H9 (cell line): ENCODE measurements at regions not wholly inside any gene's neighbourhood (a gene's known extent, or its start where the extent isn't known, plus 50 kb on each side); places are given as distances from the start of the nearest gene placed in this dataset.

ENCODE experiments used
- DNase-seq: peaks from one replicate; pipeline ENCODE4 v3.0.0-alpha.2; 2017
- H2AFZ ChIP-seq: one replicate; pipeline ENCODE4 v1.6.1; 2013; ENCODE audit warnings: mild to moderate bottlenecking, low read length, control low read depth, moderate library complexity
- H2AK5ac ChIP-seq: 2 replicates; pipeline ENCODE4 v1.6.1; 2013; ENCODE audit warnings: low read length, control low read depth, mixed read lengths; ENCODE audit not compliant: insufficient read length
- H2BK120ac ChIP-seq: one replicate; pipeline ENCODE4 v1.6.1; 2013; ENCODE audit warnings: low read depth, mild to moderate bottlenecking, low read length, control low read depth, inconsistent platforms; ENCODE audit not compliant: poor library complexity, severe bottlenecking
- H2BK12ac ChIP-seq: 2 replicates; pipeline ENCODE4 v1.6.1; 2013; ENCODE audit warnings: low read length, control low read depth, mixed read lengths, low read depth; ENCODE audit not compliant: insufficient read length
- H2BK15ac ChIP-seq: 2 replicates; pipeline ENCODE4 v1.6.1; 2013; ENCODE audit warnings: low read depth, low read length, control low read depth
- H2BK20ac ChIP-seq: one replicate; pipeline ENCODE4 v1.6.1; 2013; ENCODE audit warnings: low read depth, mild to moderate bottlenecking, low read length, control low read depth, inconsistent platforms; ENCODE audit not compliant: poor library complexity, severe bottlenecking
- H2BK5ac ChIP-seq: 2 replicates; pipeline ENCODE4 v1.6.1; 2013; ENCODE audit warnings: low read length, control low read depth, mixed read lengths; ENCODE audit not compliant: insufficient read length
- H3K14ac ChIP-seq: 2 replicates; pipeline ENCODE4 v1.6.1; 2013; ENCODE audit warnings: low read length, control low read depth; ENCODE audit not compliant: insufficient read depth
- H3K18ac ChIP-seq: 2 replicates; pipeline ENCODE4 v1.6.1; 2013; ENCODE audit warnings: low read depth, mild to moderate bottlenecking, mixed read lengths, low read length, control low read depth; ENCODE audit not compliant: insufficient read length
- H3K23ac ChIP-seq: 2 replicates; pipeline ENCODE4 v1.6.1; 2013; ENCODE audit warnings: low read length, control low read depth, mixed read lengths, low read depth; ENCODE audit not compliant: insufficient read length
- H3K23me2 ChIP-seq: 2 replicates; pipeline ENCODE4 v1.6.1; 2013; ENCODE audit warnings: low read depth, mild to moderate bottlenecking, mixed read lengths, low read length, control low read depth; ENCODE audit not compliant: insufficient read length, poor library complexity, severe bottlenecking
- H3K27ac ChIP-seq: 2 replicates; pipeline ENCODE4 v1.5.1; 2013; ENCODE audit warnings: low read length, control low read depth, mixed read lengths, low read depth; ENCODE audit not compliant: insufficient read length
- H3K27me3 ChIP-seq: 2 replicates; pipeline ENCODE4 v1.6.1; 2013; ENCODE audit warnings: low read length, control low read depth, inconsistent platforms; ENCODE audit not compliant: insufficient read depth
- H3K4ac ChIP-seq: 2 replicates; pipeline ENCODE4 v1.6.1; 2013; ENCODE audit warnings: low read depth, mild to moderate bottlenecking, control low read depth, inconsistent platforms, low read length, moderate library complexity
- H3K4me1 ChIP-seq: 2 replicates; pipeline ENCODE4 v1.6.1; 2013; ENCODE audit warnings: low read length, control low read depth, inconsistent platforms; ENCODE audit not compliant: insufficient read depth
- H3K4me2 ChIP-seq: 2 replicates; pipeline ENCODE4 v1.6.1; 2013; ENCODE audit warnings: low read length, control low read depth, mixed read lengths; ENCODE audit not compliant: insufficient read length, insufficient read depth
- H3K56ac ChIP-seq: 2 replicates; pipeline ENCODE4 v1.6.1; 2013; ENCODE audit warnings: low read depth, mild to moderate bottlenecking, mixed read lengths, low read length, control low read depth; ENCODE audit not compliant: insufficient read length
- H3K79me1 ChIP-seq: 2 replicates; pipeline ENCODE4 v1.6.1; 2013; ENCODE audit warnings: low read depth, mild to moderate bottlenecking, moderate library complexity, low read length, control low read depth, inconsistent platforms; ENCODE audit not compliant: insufficient read depth, poor library complexity, severe bottlenecking
- H3K79me2 ChIP-seq: 2 replicates; pipeline ENCODE4 v1.6.1; 2013; ENCODE audit warnings: low read length, control low read depth, inconsistent platforms; ENCODE audit not compliant: insufficient read depth
- H3K9ac ChIP-seq: 2 replicates; pipeline ENCODE4 v1.6.1; 2013; ENCODE audit warnings: low read length, control low read depth, mixed read lengths; ENCODE audit not compliant: insufficient read length; ENCODE audit errors: extremely low read depth
- H3K9me3 ChIP-seq: one replicate; pipeline ENCODE4 v1.6.1; 2013; ENCODE audit warnings: low read depth, low read length, inconsistent platforms; ENCODE audit not compliant: control insufficient read depth
- H3T11ph ChIP-seq: one replicate; pipeline ENCODE4 v1.6.1; 2013; ENCODE audit warnings: mild to moderate bottlenecking, low read length, control low read depth, inconsistent platforms
- H4K20me1 ChIP-seq: one replicate; pipeline ENCODE4 v1.6.1; 2013; ENCODE audit not compliant: control insufficient read depth, insufficient read length, insufficient read depth
- H4K5ac ChIP-seq: 2 replicates; pipeline ENCODE4 v1.6.1; 2013; ENCODE audit warnings: low read depth, mild to moderate bottlenecking, mixed read lengths, low read length, control low read depth; ENCODE audit not compliant: insufficient read length
- H4K8ac ChIP-seq: replicated peaks from 2 replicates; pipeline ENCODE4 v1.6.1; 2013; ENCODE audit warnings: low read length, control low read depth, mixed read lengths, low read depth; ENCODE audit not compliant: insufficient read length
- H4K91ac ChIP-seq: 2 replicates; pipeline ENCODE4 v1.6.1; 2013; ENCODE audit warnings: low read depth, mild to moderate bottlenecking, moderate library complexity, mixed read lengths, low read length, control low read depth; ENCODE audit not compliant: insufficient read length
- H3K27ac Mint-ChIP-seq, 3 experiments: 2 replicates in 2 of 3; 3 replicates in 1 of 3; pipeline ENCODE4 v1.8.0; 2020 to 2021; ENCODE audit warnings: mixed read lengths in 3 of 3, mild to moderate bottlenecking in 1 of 3, moderate library complexity in 1 of 3
- H3K27me3 Mint-ChIP-seq: 2 replicates; pipeline ENCODE4 v1.8.0; 2021; ENCODE audit warnings: low read depth, mild to moderate bottlenecking, moderate library complexity, mixed read lengths
- H3K36me3 Mint-ChIP-seq, 3 experiments: 2 replicates in 2 of 3; 3 replicates in 1 of 3; pipeline ENCODE4 v1.8.0; 2020 to 2021; ENCODE audit warnings: low read depth in 3 of 3, mixed read lengths in 3 of 3; ENCODE audit not compliant: insufficient read depth in 1 of 3
- H3K4me1 Mint-ChIP-seq, 2 experiments: 2 replicates each; pipeline ENCODE4 v1.8.0; 2020; ENCODE audit warnings: mixed read lengths in 2 of 2
- H3K4me3 Mint-ChIP-seq, 2 experiments: 2 replicates in 1 of 2; 3 replicates in 1 of 2; pipeline ENCODE4 v1.8.0; 2020 to 2021; ENCODE audit warnings: mild to moderate bottlenecking in 2 of 2, mixed read lengths in 2 of 2, moderate library complexity in 1 of 2
- H3K9me3 Mint-ChIP-seq, 2 experiments: 2 replicates in 1 of 2; 3 replicates in 1 of 2; pipeline ENCODE4 v1.8.0; 2020; ENCODE audit warnings: mild to moderate bottlenecking in 2 of 2, mixed read lengths in 2 of 2, moderate library complexity in 1 of 2
- WGBS: extraction: QIAGEN DNeasy Blood & Tissue Kit; methylation state at CpG from one replicate; pipeline ENCODE4 v1.1.7; 2013; ENCODE audit warnings: missing lambda C conversion rate, low lambda C conversion rate, mixed read lengths; ENCODE audit not compliant: insufficient read length; ENCODE audit errors: extremely low coverage; 5-methylcytosine and 5-hydroxymethylcytosine counted together
- TF ChIP-seq, protein P1 (sequence below): fragments of 200-600 bp; sonication (generic); conservative IDR thresholded peaks from 3 replicates; pipeline ENCODE4 v1.8.0; 2021; ENCODE audit warnings: antibody characterized with exemption, mild to moderate bottlenecking

DNA sequence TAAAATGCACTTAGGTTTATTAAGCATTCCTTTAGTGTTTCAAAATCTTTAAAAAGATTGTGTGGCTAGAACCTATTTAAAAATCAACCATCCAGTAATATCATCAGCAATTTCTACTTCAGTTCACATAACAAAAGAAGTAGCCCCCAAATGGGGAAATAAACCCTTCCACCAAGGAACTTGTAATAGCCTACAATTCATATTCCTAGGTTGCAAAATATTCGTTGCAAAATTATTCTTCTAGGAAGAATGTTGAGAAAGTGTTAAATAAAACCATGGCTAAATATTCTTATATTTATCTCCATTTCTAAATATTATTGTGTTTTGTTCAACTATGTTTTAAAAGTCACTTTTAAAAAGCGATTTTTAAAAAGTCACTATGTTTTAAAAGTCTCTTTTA lies 177.9 kb upstream of the PRLR start:
- H3K36me3 Mint-ChIP-seq = peaks cover 0 to 4% (median 1%) of the 10 kb centered on the region in 3 experiments; a peak in 3 of 7 replicates
- H2BK5ac ChIP-seq = no peak overlapping the region
- H2BK120ac ChIP-seq = no peak overlapping the region
- H3K27me3 ChIP-seq = no peaks in the 10 kb centered on the region
- H2BK12ac ChIP-seq = no peak overlapping the region
- no peaks in the 10 kb centered on the region for H3K79me2 ChIP-seq
- peaks cover 0 to 4% of the 10 kb centered on the region in 2 experiments; a peak in 2 of 5 replicates for H3K9me3 Mint-ChIP-seq
- DNase-seq = no peak
- H4K91ac ChIP-seq = no peak overlapping the region
- H3K56ac ChIP-seq = no peak overlapping the region
- no peak overlapping the region for H3K27ac Mint-ChIP-seq
- TF ChIP-seq, protein P1, sequence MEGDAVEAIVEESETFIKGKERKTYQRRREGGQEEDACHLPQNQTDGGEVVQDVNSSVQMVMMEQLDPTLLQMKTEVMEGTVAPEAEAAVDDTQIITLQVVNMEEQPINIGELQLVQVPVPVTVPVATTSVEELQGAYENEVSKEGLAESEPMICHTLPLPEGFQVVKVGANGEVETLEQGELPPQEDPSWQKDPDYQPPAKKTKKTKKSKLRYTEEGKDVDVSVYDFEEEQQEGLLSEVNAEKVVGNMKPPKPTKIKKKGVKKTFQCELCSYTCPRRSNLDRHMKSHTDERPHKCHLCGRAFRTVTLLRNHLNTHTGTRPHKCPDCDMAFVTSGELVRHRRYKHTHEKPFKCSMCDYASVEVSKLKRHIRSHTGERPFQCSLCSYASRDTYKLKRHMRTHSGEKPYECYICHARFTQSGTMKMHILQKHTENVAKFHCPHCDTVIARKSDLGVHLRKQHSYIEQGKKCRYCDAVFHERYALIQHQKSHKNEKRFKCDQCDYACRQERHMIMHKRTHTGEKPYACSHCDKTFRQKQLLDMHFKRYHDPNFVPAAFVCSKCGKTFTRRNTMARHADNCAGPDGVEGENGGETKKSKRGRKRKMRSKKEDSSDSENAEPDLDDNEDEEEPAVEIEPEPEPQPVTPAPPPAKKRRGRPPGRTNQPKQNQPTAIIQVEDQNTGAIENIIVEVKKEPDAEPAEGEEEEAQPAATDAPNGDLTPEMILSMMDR = no peak
- H4K5ac ChIP-seq = no peak overlapping the region
- H4K20me1 ChIP-seq = no peaks in the 10 kb centered on the region
- no peak overlapping the region for H3K9ac ChIP-seq
- H4K8ac ChIP-seq = no peak overlapping the region
- H3K23ac ChIP-seq = no peak overlapping the region
- H3K4me1 ChIP-seq = no peaks in the 10 kb centered on the region
- H3K14ac ChIP-seq = no peak overlapping the region
- no peaks in the 10 kb centered on the region for H3K4me1 Mint-ChIP-seq
- no peak overlapping the region for H2AFZ ChIP-seq
- no peak overlapping the region for H3T11ph ChIP-seq
- H3K9me3 ChIP-seq = no peaks in the 10 kb centered on the region
- H2BK15ac ChIP-seq = no peak overlapping the region
- H3K27ac ChIP-seq = no peak overlapping the region
- H3K18ac ChIP-seq = no peak overlapping the region
- H3K4me2 ChIP-seq = no peak overlapping the region
- H3K79me1 ChIP-seq = no peaks in the 10 kb centered on the region
- H3K27me3 Mint-ChIP-seq = no peaks in the 10 kb centered on the region
- no peaks in the 10 kb centered on the region for H3K23me2 ChIP-seq
- no peak overlapping the region for H2BK20ac ChIP-seq
- H3K4me3 Mint-ChIP-seq = no peak overlapping the region
- no peak overlapping the region for H2AK5ac ChIP-seq
- no peak overlapping the region for H3K4ac ChIP-seq
- WGBS = no CpG with 5 or more reads among the region's 2 CpGs
